Right forelimb (tissue), 1 donor: ENCODE measurements at regions not wholly inside any gene's neighbourhood (a gene's known extent, or its start where the extent isn't known, plus 50 kb on each side); places are given as distances from the start of the nearest gene placed in this dataset.

Source experiments
- DNase-seq: peaks from one replicate; pipeline ENCODE4 v3.0.0-alpha.2; 2018

DNA sequence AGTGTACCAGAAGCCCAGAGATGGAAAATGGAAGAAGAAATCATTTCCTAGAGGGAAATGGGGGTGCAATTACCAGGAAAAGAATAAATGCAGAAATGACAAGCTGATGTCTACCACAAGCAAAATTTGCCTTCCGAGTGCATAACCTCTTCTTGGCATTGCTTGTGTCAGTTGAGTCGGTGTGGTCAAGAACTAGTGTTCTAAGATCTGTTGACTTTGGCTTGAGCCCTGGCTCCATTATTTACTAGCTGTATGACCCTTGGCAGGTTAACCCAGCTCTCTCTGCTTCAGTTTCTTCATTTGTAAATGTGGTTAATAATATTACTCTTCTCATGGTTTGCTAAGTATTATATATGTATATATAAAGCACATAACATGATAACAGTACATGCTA is 273.0 kb upstream of the IRX5 start:
- DNase-seq, result no peak

DNA sequence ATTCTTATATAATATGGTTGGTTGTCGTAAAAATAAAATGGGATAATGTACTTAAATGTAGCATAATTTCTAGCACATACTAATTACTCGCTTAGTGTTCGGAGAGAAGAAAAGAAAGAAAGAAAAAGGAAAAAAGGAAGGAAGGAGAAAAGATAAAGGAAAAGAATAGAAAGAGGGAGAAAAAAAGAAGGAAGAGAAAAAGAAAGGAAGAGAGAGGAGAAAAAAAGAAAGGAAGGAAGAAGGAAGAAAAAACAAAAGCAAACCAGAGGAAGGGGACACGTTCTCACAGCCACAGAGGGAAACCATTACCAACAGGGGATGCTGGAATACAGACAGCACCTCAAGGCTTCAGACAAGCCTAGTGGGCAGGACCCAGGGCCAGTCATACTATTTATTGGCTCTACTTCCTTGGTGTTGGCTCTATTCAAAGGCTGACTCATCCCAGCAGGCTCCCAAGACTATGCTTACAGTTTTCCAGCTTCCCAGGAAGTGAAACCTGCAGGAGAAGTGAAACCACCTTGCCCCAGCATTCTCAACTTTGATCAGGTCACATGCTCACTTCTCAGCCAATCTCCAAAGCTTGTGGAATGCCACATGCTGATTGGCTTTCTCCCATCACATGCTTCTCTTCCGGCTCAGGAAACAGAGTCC is 273.5 kb upstream of the IRX5 start:
- DNase-seq, result no peak

DNA sequence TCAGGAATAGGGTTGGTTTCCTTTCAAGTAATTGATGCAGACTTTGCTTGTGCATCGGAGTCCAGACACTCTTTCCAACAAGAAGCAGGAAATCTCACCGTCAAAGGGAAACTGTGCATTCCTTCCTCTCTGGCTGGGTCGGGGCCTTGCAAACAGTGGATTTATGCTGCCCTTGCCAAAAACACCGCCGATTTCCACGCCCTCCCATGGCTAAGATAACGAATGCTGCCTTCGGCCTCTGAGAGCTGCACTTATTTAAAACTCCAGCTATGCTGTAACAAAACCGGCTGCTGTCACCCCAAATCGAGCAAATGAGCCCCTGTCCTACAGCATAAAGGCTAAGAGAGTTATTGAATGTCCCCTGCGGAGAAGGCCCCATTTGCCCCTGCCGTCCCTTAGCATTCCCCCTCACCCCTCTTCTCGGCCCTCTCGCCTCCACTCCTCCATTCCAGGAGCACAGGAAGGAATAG is 275.5 kb upstream of the IRX5 start:
- peak; percentile 75 for DNase-seq

DNA sequence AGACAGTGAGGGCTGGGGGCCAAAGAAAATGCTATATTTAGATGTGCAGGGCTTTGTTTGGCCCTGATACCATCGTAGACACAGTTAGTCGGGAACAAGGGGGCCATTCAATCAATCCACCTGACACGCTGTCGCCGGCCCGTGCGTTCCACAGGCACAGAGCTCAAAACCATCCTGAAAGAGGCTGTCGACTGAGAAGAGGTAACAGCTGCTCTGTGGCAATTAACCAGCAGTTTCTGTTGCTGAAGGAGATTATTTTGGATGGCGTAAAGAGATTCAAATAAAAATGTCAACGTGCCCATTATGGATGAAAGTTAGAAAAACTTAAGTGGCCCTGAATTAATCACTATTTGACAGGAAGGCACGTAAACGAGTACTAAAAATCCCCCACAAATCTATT is 276.2 kb upstream of the IRX5 start:
- no peak for DNase-seq

DNA sequence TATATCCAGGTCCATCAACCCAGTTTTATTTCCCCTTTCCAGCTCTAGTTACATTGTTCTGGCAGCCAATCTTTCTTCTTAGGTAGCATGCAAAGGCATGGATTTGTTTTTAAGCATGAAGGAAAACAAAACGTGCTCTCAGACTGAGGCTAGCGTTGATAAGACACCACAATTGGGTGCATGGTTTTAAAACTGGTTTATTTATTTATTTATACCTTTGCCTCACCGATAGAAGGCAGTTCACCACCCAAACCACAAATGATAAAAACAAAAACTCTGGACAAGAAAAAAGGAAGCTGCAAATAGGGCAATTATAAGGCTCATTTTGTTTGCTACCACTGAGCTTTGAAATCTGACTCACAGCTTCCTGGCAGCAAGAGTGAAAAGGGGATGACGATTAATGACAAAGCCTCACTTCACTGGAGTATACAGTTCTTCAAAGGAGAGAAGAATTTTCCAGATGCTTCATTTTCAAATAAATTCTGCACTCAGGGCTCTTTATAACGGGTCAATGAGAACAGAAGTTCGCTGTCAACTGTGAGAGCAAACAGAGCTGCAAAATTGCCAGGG is 278.4 kb upstream of the IRX5 start:
- no peak for DNase-seq

DNA sequence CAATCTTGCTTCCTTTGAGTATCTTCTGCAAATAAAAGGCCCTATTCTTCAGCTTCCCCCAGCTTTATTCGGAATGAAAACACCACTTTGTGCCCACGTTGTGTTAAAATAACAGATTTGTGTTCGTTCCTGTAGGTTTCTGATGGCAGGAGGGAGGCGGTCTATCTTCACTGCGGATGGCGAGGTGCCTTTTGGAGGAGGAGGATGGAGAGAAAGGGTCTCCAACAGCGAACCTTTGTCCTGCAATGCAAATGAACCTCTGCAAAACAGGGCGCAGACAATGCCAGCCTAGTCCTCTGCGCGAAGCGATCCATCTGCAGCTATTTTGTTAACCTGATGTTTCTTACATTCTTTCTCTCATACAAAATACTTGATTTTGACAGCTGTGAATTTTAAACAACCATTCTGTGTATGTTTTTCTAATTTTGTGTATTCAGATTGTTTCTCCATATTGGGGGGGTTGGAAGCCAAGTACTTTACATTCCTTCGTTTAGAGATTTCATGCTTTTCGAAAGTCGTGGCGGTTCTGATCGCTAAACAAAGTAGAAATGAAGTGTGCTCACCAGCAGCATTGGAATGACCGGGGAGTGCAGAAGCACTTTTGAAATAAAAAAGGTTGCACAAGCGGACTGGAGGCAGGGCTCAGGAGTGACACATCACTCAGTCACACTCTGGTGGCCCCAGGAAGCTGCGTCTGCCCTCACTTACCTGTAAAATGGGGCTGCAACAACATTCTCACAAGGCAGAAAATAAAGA is 279.0 kb upstream of the IRX5 start:
- DNase-seq, result no peak

DNA sequence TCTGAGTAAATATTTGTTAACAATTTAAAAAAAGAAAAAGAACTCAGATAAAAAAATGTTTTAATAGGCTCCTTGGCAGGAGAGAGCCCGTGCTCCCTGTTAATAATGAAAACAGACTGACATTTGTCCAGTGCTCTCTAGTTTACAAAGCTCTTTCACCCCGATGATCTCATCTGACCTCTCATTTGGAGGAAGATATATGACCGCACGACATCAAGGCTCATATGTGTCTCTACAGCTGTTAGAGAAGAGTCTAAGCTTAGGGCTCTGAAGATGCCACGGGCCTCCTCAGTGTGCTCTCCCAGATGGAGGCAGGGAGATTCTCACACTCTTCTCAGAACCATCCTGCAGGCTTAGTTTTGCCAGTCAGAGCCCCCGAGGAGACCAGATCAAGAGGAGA is 280.8 kb upstream of the IRX5 start:
- no peak for DNase-seq

DNA sequence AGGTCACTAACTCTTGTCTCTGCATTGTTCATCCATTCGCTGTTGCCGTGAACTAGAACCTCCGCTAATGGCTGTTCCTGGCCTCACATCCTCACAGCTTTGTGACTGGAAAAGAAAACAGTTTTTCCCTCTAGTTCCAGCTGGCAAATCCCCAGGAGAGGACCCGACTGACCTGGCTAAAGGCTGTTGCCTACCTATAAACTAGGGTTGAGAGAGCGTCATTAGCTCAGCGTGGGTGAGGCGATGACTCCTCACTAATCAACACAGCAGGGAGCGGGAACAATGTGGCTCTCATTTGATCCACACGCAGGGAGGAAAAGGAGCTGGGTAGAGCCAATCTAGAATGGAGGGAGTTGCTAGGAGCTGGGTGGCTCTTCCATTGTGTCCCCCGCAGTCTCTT is 282.1 kb upstream of the IRX5 start:
- DNase-seq, result no peak

DNA sequence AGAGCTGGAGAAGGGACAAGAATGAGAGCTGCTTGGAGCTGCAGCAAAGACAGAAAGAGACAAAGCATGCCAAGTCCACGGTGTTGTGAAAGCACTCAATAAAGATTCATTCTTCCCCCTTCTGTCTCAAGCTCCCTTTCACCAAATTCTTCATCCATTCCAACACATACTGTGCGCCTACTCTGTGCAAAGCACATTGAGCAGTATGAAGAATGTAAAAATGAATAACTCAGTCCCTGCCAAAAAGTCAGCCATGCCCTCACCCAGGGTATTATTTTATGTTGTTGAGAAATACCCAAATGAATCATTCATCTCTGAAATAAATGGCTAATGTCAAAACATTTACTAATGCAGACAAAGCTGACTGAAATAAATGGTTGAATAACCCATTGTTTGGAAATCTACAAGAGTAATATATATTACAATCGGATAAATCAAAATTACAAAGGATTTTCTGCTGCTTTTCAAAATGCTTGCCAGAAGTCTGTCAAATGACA is 282.9 kb upstream of the IRX5 start:
- no peak for DNase-seq

DNA sequence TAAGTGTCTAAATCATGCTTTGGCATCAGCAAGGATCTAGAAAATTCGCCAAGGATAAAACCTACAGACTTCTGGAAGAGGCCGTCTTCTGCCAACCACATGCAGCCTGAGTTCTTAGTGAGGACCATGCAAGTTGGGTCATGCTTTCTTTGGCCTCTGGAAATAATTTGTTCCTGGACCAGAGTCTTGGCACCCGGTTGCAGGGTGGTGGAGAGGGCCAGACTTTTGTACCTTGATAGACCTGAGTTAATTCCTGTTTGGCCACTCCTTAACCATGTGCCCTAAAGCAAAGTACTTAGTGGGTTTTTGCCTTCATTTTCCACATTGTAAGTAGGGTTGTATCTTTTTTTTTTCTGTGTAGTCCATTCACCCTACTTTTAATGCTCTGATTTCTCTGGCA is 283.4 kb upstream of the IRX5 start:
- no peak for DNase-seq

DNA sequence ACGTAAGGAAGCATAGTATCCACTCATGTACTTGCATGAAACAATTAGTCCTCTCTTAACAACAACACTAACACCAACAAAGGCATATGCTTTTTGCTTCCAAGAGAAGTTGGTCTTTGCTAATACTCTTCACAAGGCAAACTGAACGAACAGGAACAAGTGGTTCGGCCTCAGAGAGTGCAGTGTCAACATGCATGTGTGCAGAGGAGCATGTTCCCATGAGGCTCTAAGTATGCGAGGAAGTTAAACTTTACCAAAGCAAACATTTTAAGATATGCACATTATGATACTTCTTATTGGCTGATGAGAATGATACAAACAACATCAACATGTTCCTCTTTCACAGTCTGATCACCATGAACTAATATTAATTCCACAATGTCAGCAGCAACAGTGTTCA is 285.3 kb upstream of the IRX5 start:
- DNase-seq, result no peak

DNA sequence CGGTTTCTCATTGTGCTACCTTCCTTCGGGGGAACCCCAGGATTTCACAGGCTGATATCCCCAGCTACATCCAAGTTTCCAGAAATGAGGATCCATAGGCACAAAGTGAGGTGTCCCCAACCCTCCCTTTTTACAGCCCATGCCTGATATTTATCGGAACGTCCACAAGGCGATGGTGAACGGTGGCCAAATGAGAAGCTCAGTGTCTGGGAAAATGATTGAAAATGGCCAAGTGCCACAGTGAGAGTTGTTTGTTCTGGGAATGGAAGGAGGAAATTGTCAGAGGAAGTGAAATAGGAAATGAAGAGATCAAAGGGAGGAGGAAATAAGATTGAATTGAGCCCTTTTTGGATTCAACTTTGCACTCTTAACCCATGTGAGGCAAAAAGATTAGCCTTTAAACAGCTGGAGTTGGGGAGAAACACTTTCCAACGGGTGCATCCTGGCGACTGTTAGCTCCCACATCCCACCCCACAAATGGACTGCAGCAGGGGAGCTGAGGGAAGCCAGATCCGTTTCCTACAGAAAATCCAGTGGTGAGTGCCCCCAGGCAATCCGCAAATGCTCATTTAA is 294.4 kb upstream of the IRX5 start:
- no peak for DNase-seq

DNA sequence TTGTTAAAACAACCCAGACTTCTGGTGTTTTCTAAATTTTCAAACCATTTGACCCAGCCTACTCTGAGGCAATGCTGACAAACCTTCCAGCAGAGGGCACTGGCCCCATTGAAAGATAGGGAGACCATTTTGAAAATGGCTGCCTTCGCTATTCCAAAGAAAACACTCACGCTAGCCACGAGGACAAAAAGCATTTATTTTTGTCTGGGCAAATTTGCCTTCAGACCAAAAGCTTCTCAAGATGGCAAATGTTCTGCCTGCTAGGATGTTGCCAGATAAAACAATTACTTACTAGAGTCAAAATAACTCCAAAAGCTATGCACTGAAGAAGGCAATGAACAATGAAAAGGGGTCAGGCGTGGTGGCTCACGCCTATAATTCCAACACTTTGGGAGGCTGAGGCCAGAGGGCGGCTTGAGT is 296.7 kb upstream of the IRX5 start:
- DNase-seq, result no peak

DNA sequence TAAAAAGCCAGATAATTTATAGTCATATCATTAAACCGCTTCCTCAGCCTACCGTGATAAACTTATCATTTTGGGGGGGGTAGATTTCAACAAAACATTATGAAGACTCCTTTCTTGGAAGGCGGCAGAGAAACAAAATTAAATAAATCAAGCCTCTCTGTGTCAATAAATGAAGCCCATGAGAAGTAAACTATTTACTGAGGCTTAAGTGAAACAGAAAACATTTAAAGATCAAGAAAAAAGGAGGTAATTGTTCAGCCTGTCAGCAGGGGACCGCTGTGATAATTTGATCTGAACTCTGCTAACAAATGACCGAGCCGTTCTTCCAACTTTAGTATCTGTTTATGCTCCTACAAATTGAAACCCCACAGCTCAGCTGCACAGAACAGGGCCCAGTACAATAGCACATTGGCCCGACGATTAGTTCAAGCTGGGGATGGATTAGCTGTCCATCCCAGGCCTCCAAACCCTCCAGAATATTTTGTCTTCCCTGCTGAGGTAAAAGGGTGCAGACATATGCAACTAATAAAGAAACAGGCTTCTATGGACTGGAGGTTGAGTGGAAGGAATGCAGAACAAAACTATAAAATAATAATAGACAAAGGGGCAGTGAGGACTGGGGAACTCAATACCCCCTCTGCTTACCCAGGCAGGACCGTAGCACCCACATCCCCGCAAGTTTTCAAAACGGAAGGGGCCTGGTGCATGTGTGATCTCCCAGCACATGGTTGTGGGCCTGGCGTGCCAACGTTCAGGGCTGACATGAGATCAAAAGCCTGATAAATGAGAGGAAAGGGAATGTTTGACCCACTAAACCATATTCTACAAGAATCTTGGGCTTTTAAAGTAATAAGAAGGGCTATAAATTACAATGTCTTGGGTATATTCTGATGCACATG is 298.1 kb upstream of the IRX5 start:
- no peak for DNase-seq

DNA sequence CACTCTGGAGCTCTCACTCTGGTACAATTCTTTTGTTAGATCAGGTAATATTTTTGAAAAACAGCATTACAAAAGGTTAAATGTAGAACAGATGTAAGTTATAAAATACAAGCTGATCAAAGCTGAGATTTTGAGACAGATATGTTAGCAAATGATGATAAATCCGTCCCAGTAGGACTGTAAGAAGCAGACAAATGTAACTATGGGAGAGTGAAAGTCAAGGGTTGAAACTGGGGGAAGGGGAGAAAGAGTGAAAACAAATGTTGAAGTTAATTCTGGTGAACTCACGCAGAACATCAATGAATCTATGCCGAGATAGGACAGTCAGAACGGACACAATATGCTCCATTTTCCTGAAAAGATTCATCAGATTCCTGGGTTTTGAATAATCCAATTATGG is 298.9 kb upstream of the IRX5 start:
- DNase-seq, result no peak

DNA sequence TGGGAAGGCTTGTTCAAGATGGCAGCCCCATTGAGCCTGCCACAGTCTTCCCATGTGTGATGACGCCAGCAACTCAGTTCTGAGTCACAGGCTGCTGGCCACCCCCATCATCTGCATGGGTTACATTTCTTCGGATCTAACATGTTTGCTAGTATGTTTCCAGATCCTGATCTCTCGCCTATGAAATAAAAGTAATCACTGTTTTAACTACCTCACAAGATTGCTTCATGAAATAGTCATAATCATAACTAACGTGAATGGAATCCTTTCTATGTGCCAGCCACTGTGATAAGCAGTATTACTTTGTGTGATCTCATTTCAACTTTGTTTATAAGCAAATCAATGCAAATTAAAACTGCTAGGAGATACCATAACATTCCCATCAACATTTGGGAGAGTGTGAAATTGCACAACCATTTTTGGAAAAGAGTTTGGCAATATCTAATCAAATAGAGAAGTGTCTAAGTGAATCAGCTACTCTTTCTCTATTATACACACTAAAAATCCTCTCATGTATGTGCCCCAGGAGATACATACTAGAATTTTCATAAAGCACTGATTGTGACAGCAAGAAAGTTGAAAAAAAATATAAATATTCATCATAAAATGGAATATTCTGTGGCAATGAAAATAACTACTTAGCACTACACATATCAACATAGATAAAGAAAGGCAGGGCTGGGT is 300.2 kb upstream of the IRX5 start:
- DNase-seq, result no peak

DNA sequence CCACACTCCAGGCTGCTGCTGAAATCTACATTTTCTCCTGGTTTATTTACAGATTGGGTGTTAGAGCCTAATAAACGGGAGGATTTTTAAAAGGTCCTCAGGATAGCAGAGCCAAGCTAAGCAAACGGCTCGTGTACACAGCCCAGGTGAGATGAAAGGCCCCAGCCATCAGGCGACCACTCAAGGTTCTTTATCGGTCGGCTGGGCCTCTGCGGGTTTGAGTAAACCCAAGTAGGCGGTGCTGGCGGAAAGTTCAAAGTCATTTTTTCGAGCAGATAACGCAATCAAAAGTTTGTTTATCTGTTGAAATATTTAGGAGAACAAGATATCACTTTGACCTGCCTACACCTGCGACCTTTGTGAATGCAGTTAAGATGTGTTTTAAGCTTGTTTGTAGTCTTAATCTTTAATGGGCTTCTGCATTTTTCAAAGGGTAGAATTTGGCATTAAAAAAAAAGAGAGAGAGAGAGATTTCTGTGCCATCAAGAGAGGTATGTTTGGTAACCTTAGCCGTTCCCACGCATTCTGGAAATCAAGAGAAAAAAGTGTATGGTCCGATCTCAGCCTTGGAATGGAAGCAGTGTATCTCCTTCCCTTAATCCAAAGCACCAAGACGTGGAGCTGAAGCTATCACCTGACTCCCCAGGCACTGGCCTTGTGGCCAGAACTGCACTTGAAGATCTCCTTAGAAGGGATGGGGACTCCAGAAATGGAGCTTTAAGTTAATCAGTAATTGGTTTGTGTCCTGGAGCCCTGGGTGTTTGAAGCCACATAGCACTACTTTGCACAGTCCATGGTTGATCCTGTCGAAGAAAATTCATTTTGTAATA is 301.7 kb upstream of the IRX5 start:
- no peak for DNase-seq

DNA sequence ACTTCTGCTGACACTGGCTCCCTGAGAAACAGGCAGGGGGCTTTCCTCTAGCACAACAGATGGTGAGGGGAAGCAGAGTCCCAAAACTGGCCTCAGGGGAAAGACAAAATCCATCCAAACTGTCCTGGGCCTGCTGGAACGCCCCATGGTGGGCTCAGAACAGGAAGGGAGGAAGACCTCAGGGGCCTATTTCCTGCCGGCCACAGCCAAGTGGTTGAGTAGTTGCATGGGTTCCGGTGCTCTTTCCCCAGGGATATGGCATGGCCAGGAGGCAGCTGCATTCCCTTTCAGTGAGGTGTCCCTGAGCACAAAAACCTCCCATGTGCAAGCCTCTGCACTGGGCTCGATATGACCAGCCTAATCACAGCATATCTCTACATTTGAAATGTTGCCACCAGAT is 303.0 kb upstream of the IRX5 start:
- no peak for DNase-seq

DNA sequence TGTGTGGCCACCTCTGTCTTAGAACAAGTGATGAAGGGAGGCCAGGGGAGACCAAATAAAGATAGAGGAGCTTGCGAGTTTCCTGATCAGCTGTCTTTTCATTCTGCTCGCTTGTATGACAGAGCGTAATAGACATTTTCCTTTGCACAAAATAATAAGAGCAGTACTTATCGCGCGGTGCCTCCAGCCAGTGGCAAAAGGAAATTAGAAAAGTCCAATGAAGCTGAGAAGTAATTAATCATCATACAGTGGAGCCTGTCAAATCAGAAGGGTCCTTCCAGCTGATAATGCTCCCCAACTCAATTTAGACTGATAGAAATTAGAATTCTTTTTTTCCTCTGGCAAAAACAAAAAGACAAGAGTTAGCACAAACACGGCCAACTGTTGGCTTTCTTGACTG is 307.0 kb upstream of the IRX5 start:
- DNase-seq, result no peak

DNA sequence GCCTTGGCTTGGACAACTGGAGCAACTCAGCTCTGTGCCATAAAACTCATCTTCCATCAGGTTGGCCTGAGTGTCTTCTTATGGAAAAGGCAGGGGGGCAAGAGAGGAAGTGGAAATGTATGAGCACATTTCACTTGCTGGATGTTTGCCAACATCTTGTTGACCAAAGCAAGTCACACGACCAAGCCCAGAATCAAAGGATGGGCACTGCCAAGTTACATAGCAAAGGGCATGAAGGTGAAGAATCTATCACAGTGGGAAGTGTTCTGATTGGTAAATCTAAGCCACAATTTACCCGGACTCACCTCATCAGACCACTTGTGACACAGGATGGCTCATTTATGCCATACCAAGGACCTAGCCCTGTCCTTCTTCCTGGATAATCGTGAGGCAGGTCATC is 310.5 kb upstream of the IRX5 start:
- no peak for DNase-seq

DNA sequence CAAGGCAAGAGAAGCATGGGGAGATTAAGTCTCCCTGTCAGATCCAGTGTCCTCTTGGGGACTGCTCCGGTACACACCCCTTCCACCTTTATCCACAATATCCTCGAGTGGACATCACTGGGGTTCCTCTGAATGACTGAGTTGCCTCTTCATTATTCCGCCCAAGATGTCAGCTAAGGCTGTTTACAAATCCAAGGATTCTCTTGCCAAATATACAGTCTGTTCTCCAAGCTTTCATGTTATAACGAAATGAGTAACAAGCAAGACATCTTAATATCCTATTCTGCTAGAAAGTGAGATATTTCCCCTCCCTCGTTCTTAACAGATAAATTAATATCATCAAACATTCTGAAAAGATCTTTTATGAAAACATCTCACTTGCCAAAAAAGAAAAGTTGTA is 314.1 kb upstream of the IRX5 start:
- DNase-seq, result no peak
